B cell (primary cell): ENCODE measurements at regions not wholly inside any gene's neighbourhood (a gene's known extent, or its start where the extent isn't known, plus 50 kb on each side); places are given as distances from the start of the nearest gene placed in this dataset.

Experiments
- ATAC-seq: fragments of 200-7000 bp; cut with Tn5 transposase; one replicate; pipeline ENCODE4 v1.10.0; 2021; ENCODE audit warnings: low read depth, mild to moderate bottlenecking, moderate number of reproducible peaks, moderate library complexity
- CTCF ChIA-PET: fragments of 350-600 bp; sonication (Branson Sonifier 250); formaldehyde crosslinking; loops from one replicate; lab custom pipeline; 2021; ENCODE audit warnings: antibody characterized with exemption, inconsistent platforms; lab: Charles Lee
- POLR2A ChIA-PET: fragments of 350-600 bp; sonication (Branson Sonifier 250); formaldehyde crosslinking; loops from one replicate; lab custom pipeline; 2021; ENCODE audit warnings: antibody characterized with exemption; lab: Charles Lee
- DNase-seq: peaks from one replicate; pipeline ENCODE4 v3.0.0; 2013
- H2AFZ ChIP-seq: 2 replicates; pipeline ENCODE4 v1.6.1; 2012; ENCODE audit warnings: mild to moderate bottlenecking, low read depth, low read length; ENCODE audit not compliant: insufficient read depth, poor library complexity, severe bottlenecking
- H3K27ac ChIP-seq, 2 donors: 1 replicate in 1 of 2; 2 replicates in 1 of 2; pipeline ENCODE4 v1.5.1; 2012 to 2013; ENCODE audit warnings: low read length in 2 of 2, mild to moderate bottlenecking in 2 of 2, moderate library complexity in 1 of 2
- H3K27me3 ChIP-seq, 4 experiments: fragments of 200-600 bp in 1 of 4; sonication (generic) in 1 of 4; replicated peaks in 1 of 4; 1 replicate in 2 of 4; 2 replicates in 2 of 4; pipeline versions ENCODE4 v1.6.1 to v1.7.0; 2013 to 2016; ENCODE audit warnings: low read length in 3 of 4, mild to moderate bottlenecking in 2 of 4, mixed read lengths in 1 of 4, moderate library complexity in 1 of 4; ENCODE audit not compliant: insufficient read depth in 4 of 4, control insufficient read depth in 3 of 4; ENCODE audit errors: control extremely low read depth in 1 of 4
- H3K36me3 ChIP-seq, 2 experiments: replicated peaks in 1 of 2; 1 replicate in 1 of 2; 2 replicates in 1 of 2; pipeline versions ENCODE4 v1.6.1 to v1.7.1; 2013; ENCODE audit warnings: low read length in 1 of 2; ENCODE audit not compliant: insufficient read depth in 2 of 2, control insufficient read depth in 1 of 2; ENCODE audit errors: control extremely low read depth in 1 of 2, extremely low read depth in 1 of 2
- H3K4me1 ChIP-seq, 2 donors: fragments of 200-600 bp in 1 of 2; sonication (generic) in 1 of 2; 1 replicate in 1 of 2; 2 replicates in 1 of 2; pipeline versions ENCODE4 v1.5.1 to v1.6.1; 2013 to 2017; ENCODE audit warnings: low read length in 2 of 2; ENCODE audit not compliant: control insufficient read depth in 2 of 2, insufficient read depth in 2 of 2
- H3K4me2 ChIP-seq: replicated peaks from 2 replicates; pipeline ENCODE3; 2012; ENCODE audit warnings: mild to moderate bottlenecking, low read depth, low read length; ENCODE audit not compliant: poor library complexity, severe bottlenecking
- H3K4me3 ChIP-seq, 5 experiments: fragments of 200-600 bp in 1 of 5; sonication (generic) in 1 of 5; 1 replicate in 3 of 5; 2 replicates in 2 of 5; pipeline versions ENCODE4 v1.5.1 to v1.7.0; 2011 to 2016; ENCODE audit warnings: low read length in 4 of 5, mild to moderate bottlenecking in 4 of 5, low read depth in 2 of 5, control low read depth in 1 of 5, moderate library complexity in 1 of 5; ENCODE audit not compliant: insufficient read depth in 1 of 5; ENCODE audit errors: control extremely low read depth in 1 of 5, extremely low read depth in 1 of 5
- H3K79me2 ChIP-seq: fragments of 200-600 bp; sonication (generic); one replicate; pipeline ENCODE4 v1.6.0; 2016; ENCODE audit warnings: low read length; ENCODE audit not compliant: control insufficient read depth, insufficient read depth
- H3K9ac ChIP-seq: fragments of 200-600 bp; sonication (generic); 2 replicates; pipeline ENCODE4 v1.6.1; 2017; ENCODE audit warnings: mild to moderate bottlenecking, low read length, moderate library complexity
- H3K9me3 ChIP-seq, 3 donors: one replicate each; pipeline versions ENCODE4 v1.6.1 to v1.7.1; 2013; ENCODE audit warnings: low read length in 2 of 3; ENCODE audit not compliant: control insufficient read depth in 2 of 3, insufficient read depth in 1 of 3; ENCODE audit errors: control extremely low read depth in 1 of 3
- H4K20me1 ChIP-seq: 2 replicates; pipeline ENCODE4 v1.6.0; 2012; ENCODE audit warnings: mild to moderate bottlenecking, low read length; ENCODE audit not compliant: insufficient read depth, control insufficient read depth, poor library complexity, severe bottlenecking
- H3K27ac Mint-ChIP-seq: one replicate; pipeline ENCODE4 v1.8.0; 2021; ENCODE audit warnings: mixed read lengths
- H3K27me3 Mint-ChIP-seq: one replicate; pipeline ENCODE4 v1.8.0; 2021; ENCODE audit warnings: mixed read lengths
- H3K4me1 Mint-ChIP-seq: one replicate; pipeline ENCODE4 v1.8.0; 2021; ENCODE audit warnings: mixed read lengths
- H3K4me3 Mint-ChIP-seq: one replicate; pipeline ENCODE4 v1.8.0; 2021; ENCODE audit warnings: mixed read lengths
- H3K9me3 Mint-ChIP-seq: one replicate; pipeline ENCODE4 v1.8.0; 2022; ENCODE audit warnings: mixed read lengths; ENCODE audit not compliant: insufficient read depth
- CTCF ChIP-seq: fragments of 200-600 bp; IDR thresholded peaks from one replicate; pipeline ENCODE4 v1.8.0; 2022; ENCODE audit warnings: antibody characterized with exemption, mild to moderate bottlenecking
- EZH2 ChIP-seq: IDR thresholded peaks from 2 replicates; pipeline ENCODE4 v1.6.1; 2012; ENCODE audit warnings: borderline replicate concordance, low read depth, mild to moderate bottlenecking, moderate library complexity, low read length; ENCODE audit not compliant: insufficient read depth, poor library complexity, severe bottlenecking
- WGBS: methylation state at CpG from one replicate; pipeline ENCODE4 v1.1.5; 2013; ENCODE audit warnings: missing lambda C conversion rate; ENCODE audit not compliant: insufficient coverage; 5-methylcytosine and 5-hydroxymethylcytosine counted together
- intact Hi-C: fragments of 100-400 bp; cut with micrococcal nuclease; formaldehyde crosslinking; loops from one replicate; pipeline ENCODE4 v1.10.0; 2022

GRCh38 chr17:77675411-77675810 lies 283.1 kb upstream of the TNRC6C start:
- ATAC-seq (no peak), DNase-seq (no peak)
- intact Hi-C loops = no loop called here
- Histone ChIP-seq H3K4me2 (no peak overlapping the region), H3K4me1 (no peaks in the 10 kb centered on the region), H2AFZ (no peak overlapping the region), H3K27me3 (no peaks in the 10 kb centered on the region), H3K79me2 (no peaks in the 10 kb centered on the region), H3K27ac (no peak overlapping the region), H3K4me3 (no peak overlapping the region), H3K36me3 (no peaks in the 10 kb centered on the region), H4K20me1 (no peaks in the 10 kb centered on the region), H3K9me3 (no peaks in the 10 kb centered on the region), H3K9ac (no peak overlapping the region)
- Mint-ChIP-seq H3K9me3 (no peaks in the 10 kb centered on the region), H3K4me3 (no peak overlapping the region), H3K27ac (no peak overlapping the region), H3K27me3 (no peaks in the 10 kb centered on the region), H3K4me1 (no peaks in the 10 kb centered on the region)
- 95% methylated on average over 8 of the region's 8 CpGs for WGBS
- ChIA-PET POLR2A (no interaction called here), CTCF (interaction anchor here (0.9 kb wide), 1 partner anchor 66 kb away, joined by 3 read pairs; no protein-coding TSS in a partner anchor)
- TF ChIP-seq EZH2 (no peak), CTCF (no peak)

- no peak overlapping the region for H2AFZ ChIP-seq
- ChIA-PET POLR2A (no interaction called here), CTCF (no interaction called here)
- no peak for DNase-seq
- no peak overlapping the region for H3K4me3 Mint-ChIP-seq
- H4K20me1 ChIP-seq = no peaks in the 10 kb centered on the region
- H3K79me2 ChIP-seq = no peaks in the 10 kb centered on the region
- H3K9me3 Mint-ChIP-seq = no peaks in the 10 kb centered on the region
- H3K27me3 ChIP-seq = no peaks in the 10 kb centered on the region
- H3K27me3 Mint-ChIP-seq = no peaks in the 10 kb centered on the region
- no peak overlapping the region for H3K27ac Mint-ChIP-seq
- H3K4me2 ChIP-seq = no peak overlapping the region
- intact Hi-C loops = no loop called here
- no peaks in the 10 kb centered on the region for H3K9me3 ChIP-seq
- TF ChIP-seq CTCF (no peak), EZH2 (no peak)
- no peaks in the 10 kb centered on the region for H3K4me1 ChIP-seq
- no peak overlapping the region for H3K9ac ChIP-seq
- H3K36me3 ChIP-seq = no peaks in the 10 kb centered on the region
- H3K4me1 Mint-ChIP-seq = no peaks in the 10 kb centered on the region
- WGBS = 83% methylated on average over 5 of the region's 5 CpGs
- ATAC-seq = no peak
- no peak overlapping the region for H3K27ac ChIP-seq
- H3K4me3 ChIP-seq = no peak overlapping the region
Measured at GRCh38 chr17:77675816-77676215, 282.7 kb upstream of the TNRC6C start.
